DND-41 (cell line): ENCODE measurements at regions not wholly inside any gene's neighbourhood (a gene's known extent, or its start where the extent isn't known, plus 50 kb on each side); places are given as distances from the start of the nearest gene placed in this dataset.

ENCODE experiments used
- CTCF ChIP-seq: IDR thresholded peaks from 2 replicates; pipeline ENCODE4 v1.5.1; 2012; ENCODE audit warnings: borderline replicate concordance, low read length, moderate library complexity, mild to moderate bottlenecking; ENCODE audit not compliant: poor library complexity, severe bottlenecking; ENCODE audit errors: extremely low read depth
- EZH2 ChIP-seq: IDR thresholded peaks from 3 replicates; pipeline ENCODE4 v1.6.1; 2012; ENCODE audit warnings: borderline replicate concordance, low read depth, mild to moderate bottlenecking, moderate library complexity, low read length, inconsistent platforms; ENCODE audit not compliant: severe bottlenecking

- TF ChIP-seq CTCF = no peak
- TF ChIP-seq EZH2 = no peak
These were observed 175.5 kb upstream of the CELF4 start for GRCh38 chr18:37741032-37741623.
